ENCODE measurements at regions not wholly inside any gene's neighbourhood (a gene's known extent, or its start where the extent isn't known, plus 50 kb on each side); places are given as distances from the start of the nearest gene placed in this dataset.
A peak's percentile ranks its signal among the peaks of the same experiment; 100 is the strongest.
"Not testable (repeated sequence)": the region's sequence is repeated elsewhere in the genome, so short reads cannot be mapped to it uniquely, and the experiment has no call there.

DNA sequence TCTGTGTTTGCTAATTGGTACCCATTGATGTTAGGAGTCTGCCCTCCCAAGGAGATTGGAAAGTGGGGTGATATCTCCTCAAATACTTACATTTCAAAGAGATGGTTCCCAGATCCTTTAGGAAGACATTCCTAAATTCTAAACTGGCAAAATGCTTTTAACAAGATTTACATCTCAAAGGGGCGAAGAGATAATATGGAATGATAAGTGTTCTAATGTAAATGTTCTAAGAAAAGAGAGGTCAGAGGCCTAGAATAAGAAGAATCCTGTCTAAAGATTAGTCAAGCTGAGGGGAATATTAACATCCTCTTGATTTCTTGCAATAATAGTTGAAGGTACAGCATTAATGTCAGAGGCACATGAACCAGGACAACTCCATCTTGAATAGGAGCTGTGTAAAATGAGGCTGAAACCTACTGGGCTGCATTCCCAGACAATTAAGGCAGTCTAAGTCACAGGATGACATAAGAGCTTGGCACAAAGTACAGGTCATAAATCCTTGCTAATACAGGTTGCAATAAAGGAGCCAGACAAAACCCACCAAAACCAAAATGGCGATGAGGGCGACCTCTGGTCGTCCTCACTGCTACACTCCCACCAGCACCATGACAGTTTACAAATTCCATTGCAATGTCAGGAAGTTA is 2248.1 kb downstream of the ARAP2 start:
- no peak overlapping the region for H3K4me3 ChIP-seq (ENCODE audit: low read depth, low read length)
- DNase-seq (ENCODE audit: low read depth) = peak; percentile 51

DNA sequence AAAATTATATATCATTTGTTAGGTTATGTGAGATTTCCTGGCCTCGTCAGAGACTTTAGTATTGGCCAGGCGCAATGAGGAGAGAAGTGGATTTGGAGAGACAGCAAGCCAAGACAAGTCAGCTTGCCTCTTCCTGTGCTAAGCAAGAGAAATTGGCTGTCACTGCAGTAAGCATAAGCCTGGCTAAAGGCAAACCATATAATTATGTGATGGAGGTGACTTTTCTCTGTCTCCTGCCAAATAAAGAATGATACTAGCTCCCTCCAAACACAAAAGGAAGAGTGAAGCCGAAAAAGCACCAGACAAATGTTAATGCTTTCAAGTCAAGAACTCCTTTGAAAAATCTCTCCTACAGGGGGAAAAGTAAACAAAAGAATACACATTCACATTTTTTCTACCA is 2246.0 kb downstream of the ARAP2 start:
- H3K4me3 ChIP-seq (ENCODE audit: low read depth, low read length) = no peak overlapping the region
- DNase-seq (ENCODE audit: low read depth) = no peak

DNA sequence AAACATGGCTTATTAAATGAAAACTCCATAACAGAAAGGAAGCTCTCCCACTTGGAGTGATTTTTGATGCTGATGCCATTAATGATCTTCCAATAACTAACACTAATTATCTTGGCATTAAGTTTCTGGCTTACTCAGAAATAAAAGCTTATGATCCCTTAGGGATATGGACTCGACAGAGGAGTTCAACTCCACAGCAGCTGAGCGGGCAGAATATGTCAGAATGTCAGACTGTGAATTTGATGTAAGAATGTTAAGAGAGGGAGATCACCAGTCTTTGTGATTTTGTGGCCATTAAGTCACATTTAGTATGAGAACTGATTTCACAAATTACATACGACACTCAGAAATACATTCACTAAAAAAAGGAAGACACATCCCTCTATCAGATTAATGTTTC is 2244.0 kb downstream of the ARAP2 start:
- no peak for DNase-seq (ENCODE audit: low read depth)
- no peak overlapping the region for H3K4me3 ChIP-seq (ENCODE audit: low read depth, low read length)

DNA sequence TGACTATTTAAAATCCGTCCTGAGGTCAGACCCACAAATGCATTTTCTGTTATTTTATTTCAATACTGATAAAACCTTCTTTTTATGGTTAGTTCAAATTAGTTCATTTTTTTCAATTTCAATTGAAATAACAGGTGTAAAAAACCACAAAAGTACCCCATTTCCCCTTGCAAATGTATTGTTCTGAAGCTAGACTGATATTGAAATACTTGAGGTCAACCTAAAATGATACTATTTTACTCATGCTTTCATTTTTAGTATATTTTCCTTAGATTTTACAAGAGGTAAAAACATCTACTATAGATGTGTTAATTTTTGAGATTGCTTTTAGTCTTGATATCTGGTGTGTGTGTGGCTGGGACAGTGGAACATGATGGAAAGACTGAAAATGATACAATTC is 2237.8 kb downstream of the ARAP2 start:
- not testable (repeated sequence) for H3K4me3 ChIP-seq (ENCODE audit: low read depth, low read length); DNase-seq (ENCODE audit: low read depth)

- DNase-seq (ENCODE audit: low read depth) = no peak
- H3K4me3 ChIP-seq (ENCODE audit: low read depth, low read length) = no peak overlapping the region
Measured at GRCh38 chr4:34009951-34010350, 2234.4 kb downstream of the ARAP2 start.

- DNase-seq (ENCODE audit: low read depth) = no peak
- no peak overlapping the region for H3K4me3 ChIP-seq (ENCODE audit: low read depth, low read length)
Measured at GRCh38 chr4:34010751-34011519, 2233.4 kb downstream of the ARAP2 start.

DNA sequence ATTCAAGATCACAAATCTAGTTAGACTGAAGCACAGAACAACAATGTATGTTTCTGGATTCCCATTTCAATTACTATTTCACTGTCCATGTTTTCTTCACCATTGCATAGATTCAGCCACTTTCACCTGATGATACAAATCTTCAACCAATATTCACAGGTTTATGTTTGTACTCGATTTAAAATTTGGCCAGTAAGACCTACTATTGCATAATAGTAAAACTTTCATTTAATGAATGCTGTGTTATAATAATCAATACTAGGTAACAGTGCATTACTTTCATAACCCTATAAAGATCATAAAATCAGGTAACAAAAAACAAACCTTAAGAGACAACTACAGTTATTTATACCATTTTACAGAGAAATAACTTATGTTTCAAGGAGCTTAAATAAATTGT is 2209.1 kb downstream of the ARAP2 start:
- DNase-seq (ENCODE audit: low read depth) = no peak
- no peak overlapping the region for H3K4me3 ChIP-seq (ENCODE audit: low read depth, low read length)

- DNase-seq (ENCODE audit: low read depth) = no peak
Measured at GRCh38 chr4:34037280-34037679, 2207.0 kb downstream of the ARAP2 start.

DNA sequence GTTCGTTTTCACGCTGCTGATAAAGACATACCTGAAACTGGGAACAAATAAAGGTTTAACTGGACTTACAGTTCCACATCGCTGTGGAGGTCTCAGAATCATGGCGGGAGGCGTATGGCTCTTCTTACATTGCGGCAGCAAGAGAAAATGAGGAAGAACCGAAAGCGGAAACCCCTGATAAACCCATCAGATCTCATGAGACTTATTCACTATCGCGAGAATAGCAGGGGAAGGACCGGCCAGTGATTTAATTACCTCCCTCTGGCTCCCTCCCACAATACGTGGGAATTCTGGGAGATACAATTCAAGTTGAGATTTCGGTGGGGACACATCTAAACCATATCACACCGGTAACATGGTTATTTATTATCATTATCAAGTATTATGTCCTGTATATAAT is 2204.5 kb downstream of the ARAP2 start:
- DNase-seq (ENCODE audit: low read depth) = no peak
- H3K4me3 ChIP-seq (ENCODE audit: low read depth, low read length) = no peak overlapping the region

More at GRCh38 chr4:34037280-34037679, 2207.0 kb downstream of the ARAP2 start:
- H3K4me3 ChIP-seq (ENCODE audit: low read depth, low read length) = no peak overlapping the region

GRCh38 chr4:34043131-34043530 is 2201.2 kb downstream of the ARAP2 start:
- H3K4me3 ChIP-seq (ENCODE audit: low read depth, low read length) = no peak overlapping the region
- DNase-seq (ENCODE audit: low read depth) = no peak

- DNase-seq (ENCODE audit: low read depth) = peak; percentile 47
- no peak overlapping the region for H3K4me3 ChIP-seq (ENCODE audit: low read depth, low read length)
Measured at GRCh38 chr4:34046580-34046979, 2197.7 kb downstream of the ARAP2 start.

DNA sequence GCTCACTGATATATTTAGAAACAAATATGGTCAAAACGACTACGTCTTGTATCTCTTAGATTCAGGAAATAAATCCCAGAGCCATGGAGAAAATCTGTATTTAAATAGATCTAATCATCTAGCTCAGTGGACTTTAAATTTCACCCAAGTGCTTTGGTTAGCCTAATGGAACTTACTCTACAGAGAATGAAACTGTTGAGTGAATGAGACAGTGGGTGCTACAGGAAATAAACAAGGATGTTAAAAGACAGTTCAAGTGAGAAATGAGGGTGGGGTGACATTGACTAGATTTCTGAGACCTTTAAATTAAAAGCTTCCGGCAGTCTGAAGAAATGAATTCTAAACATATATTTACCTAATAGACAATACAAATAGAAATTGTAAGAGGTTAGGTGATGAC is 2197.0 kb downstream of the ARAP2 start:
- DNase-seq (ENCODE audit: low read depth) = no peak
- no peak overlapping the region for H3K4me3 ChIP-seq (ENCODE audit: low read depth, low read length)

DNA sequence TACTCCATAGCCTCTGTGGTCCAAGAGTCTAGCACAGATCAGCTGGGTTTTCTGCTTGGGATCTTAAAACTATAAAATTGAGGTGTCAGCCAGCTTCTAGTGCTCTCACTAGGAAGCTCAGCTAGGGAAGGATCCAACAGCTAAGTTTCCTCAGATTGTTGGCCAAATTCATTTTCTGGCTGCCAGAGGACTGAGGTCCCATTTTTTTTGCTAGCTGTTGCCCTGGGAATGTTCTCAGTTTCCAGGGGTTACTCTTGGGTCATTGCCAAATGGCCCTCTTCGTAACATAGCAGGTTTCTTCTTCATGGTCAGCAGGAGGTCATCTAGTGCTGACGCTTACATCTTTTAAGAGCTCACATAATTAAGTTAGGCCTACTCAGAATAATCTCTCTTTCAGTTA is 2178.2 kb downstream of the ARAP2 start:
- no peak for DNase-seq (ENCODE audit: low read depth)
- no peak overlapping the region for H3K4me3 ChIP-seq (ENCODE audit: low read depth, low read length)

DNA sequence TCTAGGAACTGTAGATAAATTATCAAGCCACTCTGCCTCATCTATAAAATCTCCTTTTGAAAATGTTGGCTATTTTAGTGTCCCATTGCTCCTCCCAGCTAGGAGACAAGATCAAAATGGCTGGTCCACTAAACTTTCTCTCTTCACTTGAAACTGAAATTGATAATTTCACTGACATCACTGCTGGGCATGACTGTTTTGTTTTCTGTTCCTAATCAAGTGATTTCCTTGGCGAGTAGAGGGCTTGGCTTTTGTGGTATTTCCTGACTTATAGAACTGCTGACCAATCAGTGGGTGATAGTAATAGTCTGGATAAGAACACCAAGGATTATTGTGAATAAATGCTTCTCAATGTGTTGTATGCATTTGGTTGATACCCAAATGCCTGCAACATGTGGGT is 2152.9 kb downstream of the ARAP2 start:
- no peak for DNase-seq (ENCODE audit: low read depth)
- no peak overlapping the region for H3K4me3 ChIP-seq (ENCODE audit: low read depth, low read length)

- H3K4me3 ChIP-seq (ENCODE audit: low read depth, low read length) = no peak overlapping the region
- no peak for DNase-seq (ENCODE audit: low read depth)
Measured at GRCh38 chr4:34094114-34094513, 2150.2 kb downstream of the ARAP2 start.

DNA sequence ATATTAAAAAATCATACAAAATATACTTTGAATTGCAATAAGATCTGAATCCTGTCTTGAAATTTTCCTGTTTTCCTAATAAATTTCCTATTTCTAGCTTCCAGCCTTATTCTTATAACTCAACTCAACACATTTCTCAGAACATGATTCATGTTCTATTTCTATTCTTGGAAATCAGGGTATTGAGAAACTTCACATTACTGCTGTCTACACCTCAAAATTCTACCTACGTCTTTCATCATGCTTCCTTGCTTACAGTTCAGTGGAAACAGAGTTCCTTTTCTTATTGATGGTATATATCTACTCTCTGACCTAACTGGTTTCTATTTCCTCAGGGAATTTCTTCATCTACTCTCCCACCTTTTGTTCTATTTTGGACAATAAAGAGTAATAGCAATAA is 2139.0 kb downstream of the ARAP2 start:
- DNase-seq (ENCODE audit: low read depth) = peak; percentile 52
- H3K4me3 ChIP-seq (ENCODE audit: low read depth, low read length) = no peak overlapping the region

DNA sequence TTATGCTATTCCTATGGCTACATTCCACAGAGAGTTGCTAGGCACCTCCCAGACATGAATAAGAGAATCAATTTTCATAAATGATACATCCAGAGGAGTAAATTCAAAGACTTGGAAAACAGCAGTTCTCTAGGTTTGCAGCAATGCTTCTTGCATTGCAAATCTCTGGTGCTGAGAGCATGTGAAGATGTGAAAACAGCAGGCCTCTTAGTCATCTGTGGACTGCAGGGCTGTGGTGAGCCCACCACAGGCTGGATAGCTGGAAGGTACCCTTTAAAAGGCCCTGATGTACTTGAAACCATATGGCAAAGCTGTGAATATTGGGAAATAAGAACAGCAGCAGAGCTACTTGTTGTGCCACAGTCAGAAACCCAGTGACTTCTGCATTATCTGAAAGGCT is 2135.9 kb downstream of the ARAP2 start:
- peak; percentile 92 for DNase-seq (ENCODE audit: low read depth)
- no peak overlapping the region for H3K4me3 ChIP-seq (ENCODE audit: low read depth, low read length)

DNA sequence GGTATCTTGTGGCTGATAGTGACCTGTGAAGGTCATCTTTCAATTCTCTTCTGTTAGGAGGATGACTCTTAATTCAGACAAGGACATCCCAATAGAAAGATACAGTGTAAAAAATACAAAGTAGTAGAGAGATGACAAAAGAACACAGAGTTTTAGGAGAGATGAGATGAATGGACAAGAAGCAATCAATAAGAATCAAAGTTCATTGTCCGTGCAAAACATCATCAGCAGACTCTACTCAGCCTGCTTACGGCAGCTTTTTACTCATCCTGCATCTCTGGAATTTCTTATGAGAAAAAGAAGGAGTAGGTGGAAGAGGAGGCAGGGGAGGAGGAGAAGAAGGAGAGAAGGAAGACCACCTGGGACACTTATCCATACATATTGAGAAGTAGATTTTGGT is 2131.7 kb downstream of the ARAP2 start:
- DNase-seq (ENCODE audit: low read depth) = no peak
- no peak overlapping the region for H3K4me3 ChIP-seq (ENCODE audit: low read depth, low read length)

GRCh38 chr4:34138385-34138784 is 2105.9 kb downstream of the ARAP2 start:
- no peak overlapping the region for H3K4me3 ChIP-seq (ENCODE audit: low read depth, low read length)
- no peak for DNase-seq (ENCODE audit: low read depth)

- DNase-seq (ENCODE audit: low read depth) = no peak
- no peak overlapping the region for H3K4me3 ChIP-seq (ENCODE audit: low read depth, low read length)
Measured at GRCh38 chr4:34139346-34139745, 2105.0 kb downstream of the ARAP2 start.

GRCh38 chr4:34148322-34148908 is 2095.9 kb downstream of the ARAP2 start:
- H3K4me3 ChIP-seq (ENCODE audit: low read depth, low read length) = no peak overlapping the region
- DNase-seq (ENCODE audit: low read depth) = no peak
